IMR-90 (cell line): ENCODE measurements at regions not wholly inside any gene's neighbourhood (a gene's known extent, or its start where the extent isn't known, plus 50 kb on each side); places are given as distances from the start of the nearest gene placed in this dataset.

Experiments used
- ATAC-seq: fragments of 200-7000 bp; cut with Tn5 transposase; 2 replicates; pipeline ENCODE4 v1.9.1; 2020; ENCODE audit warnings: low read depth, mild to moderate bottlenecking, moderate library complexity
- BruUV-seq: library from RNA; stranded (reverse); fragments of 400-500 nt; replicated peaks from 2 replicates; lab custom pipeline; 2021; lab: Mats Ljungman, UMichigan
- CTCF ChIA-PET: fragments of 300-600 bp; formaldehyde crosslinking; extraction: SDS; loops from one replicate; lab custom pipeline; 2021; ENCODE audit warnings: antibody characterized with exemption; lab: Yijun Ruan, JAX
- POLR2A ChIA-PET: fragments of 300-600 bp; sonication (Branson Sonifier 250); formaldehyde crosslinking; loops from one replicate; lab custom pipeline; 2022; ENCODE audit warnings: antibody characterized with exemption; ENCODE audit not compliant: unreplicated experiment; lab: Charles Lee
- DNase-seq: peaks from one replicate; pipeline ENCODE4 v3.0.0; 2013
- H2AFZ ChIP-seq: replicated peaks from 2 replicates; pipeline ENCODE3; 2013; ENCODE audit warnings: low read length, mild to moderate bottlenecking; ENCODE audit not compliant: poor library complexity
- H2AK5ac ChIP-seq: 2 replicates; pipeline ENCODE4 v1.6.1; 2013; ENCODE audit warnings: low read depth, low read length, inconsistent platforms
- H2AK9ac ChIP-seq: replicated peaks from 2 replicates; pipeline ENCODE3; 2013; ENCODE audit warnings: mild to moderate bottlenecking, low read depth, low read length, moderate library complexity; ENCODE audit not compliant: poor library complexity
- H2BK120ac ChIP-seq: 2 replicates; pipeline ENCODE4 v1.6.1; 2013; ENCODE audit warnings: low read depth, low read length, inconsistent platforms
- H2BK15ac ChIP-seq: 3 replicates; pipeline ENCODE4 v1.6.1; 2013; ENCODE audit warnings: low read depth, low read length, inconsistent platforms
- H2BK20ac ChIP-seq: 2 replicates; pipeline ENCODE4 v1.6.1; 2013; ENCODE audit warnings: low read depth, mild to moderate bottlenecking, inconsistent platforms, low read length, moderate library complexity
- H2BK5ac ChIP-seq: 2 replicates; pipeline ENCODE4 v1.6.1; 2013; ENCODE audit warnings: mild to moderate bottlenecking, low read depth, low read length, inconsistent platforms; ENCODE audit not compliant: poor library complexity, severe bottlenecking
- H3K14ac ChIP-seq: replicated peaks from 2 replicates; pipeline ENCODE4 v1.6.1; 2013; ENCODE audit warnings: low read depth, low read length, inconsistent platforms
- H3K18ac ChIP-seq: 2 replicates; pipeline ENCODE4 v1.6.1; 2013; ENCODE audit warnings: low read depth, low read length, control low read depth
- H3K23ac ChIP-seq: 2 replicates; pipeline ENCODE4 v1.6.1; 2013; ENCODE audit warnings: low read depth, low read length, inconsistent platforms
- H3K27ac ChIP-seq: 2 replicates; pipeline ENCODE4 v1.5.1; 2013; ENCODE audit warnings: mild to moderate bottlenecking, control low read depth, low read length; ENCODE audit not compliant: insufficient read depth
- H3K27me3 ChIP-seq: 2 replicates; pipeline ENCODE4 v1.6.1; 2013; ENCODE audit warnings: low read length; ENCODE audit not compliant: control insufficient read depth, insufficient read depth
- H3K36me3 ChIP-seq: 2 replicates; pipeline ENCODE4 v1.6.1; 2013; ENCODE audit warnings: low read length, mixed read lengths; ENCODE audit not compliant: control insufficient read depth, insufficient read depth
- H3K4ac ChIP-seq: 2 replicates; pipeline ENCODE4 v1.6.1; 2013; ENCODE audit warnings: low read depth, low read length, inconsistent platforms
- H3K4me1 ChIP-seq: 2 replicates; pipeline ENCODE4 v1.6.1; 2013; ENCODE audit warnings: low read length, mixed read lengths; ENCODE audit not compliant: control insufficient read depth, insufficient read depth
- H3K4me2 ChIP-seq: 2 replicates; pipeline ENCODE4 v1.6.1; 2013; ENCODE audit warnings: low read depth, mild to moderate bottlenecking, control low read depth, low read length, moderate library complexity
- H3K4me3 ChIP-seq: 2 replicates; pipeline ENCODE4 v1.5.1; 2013; ENCODE audit warnings: low read depth, mild to moderate bottlenecking, control low read depth, low read length, moderate library complexity; ENCODE audit not compliant: insufficient read depth
- H3K56ac ChIP-seq: 2 replicates; pipeline ENCODE4 v1.6.1; 2013; ENCODE audit warnings: low read length, inconsistent platforms; ENCODE audit not compliant: insufficient read depth; ENCODE audit errors: extremely low read depth
- H3K79me1 ChIP-seq, 2 experiments: 2 replicates each; pipeline ENCODE4 v1.6.1; 2013; ENCODE audit warnings: low read length in 2 of 2, inconsistent platforms in 1 of 2, low read depth in 1 of 2
- H3K9ac ChIP-seq: 2 replicates; pipeline ENCODE4 v1.6.1; 2013; ENCODE audit warnings: low read depth, low read length, control low read depth
- H3K9me1 ChIP-seq: 2 replicates; pipeline ENCODE4 v1.6.1; 2013; ENCODE audit warnings: low read length, inconsistent platforms; ENCODE audit not compliant: insufficient read depth
- H3K9me3 ChIP-seq: 2 replicates; pipeline ENCODE4 v1.6.1; 2013; ENCODE audit warnings: low read length; ENCODE audit not compliant: control insufficient read depth, insufficient read depth
- H4K20me1 ChIP-seq: 2 replicates; pipeline ENCODE4 v1.6.1; 2013; ENCODE audit warnings: low read length, inconsistent platforms; ENCODE audit not compliant: insufficient read depth
- H4K5ac ChIP-seq: 2 replicates; pipeline ENCODE4 v1.6.1; 2013; ENCODE audit warnings: mild to moderate bottlenecking, low read depth, low read length, control low read depth
- H4K8ac ChIP-seq, 2 experiments: 2 replicates each; pipeline ENCODE4 v1.6.1; 2013; ENCODE audit warnings: low read depth in 2 of 2, low read length in 2 of 2, control low read depth in 1 of 2, inconsistent platforms in 1 of 2
- H4K91ac ChIP-seq: 2 replicates; pipeline ENCODE4 v1.6.1; 2013; ENCODE audit warnings: low read depth, low read length, inconsistent platforms; ENCODE audit not compliant: insufficient read depth
- BHLHE40 ChIP-seq: fragments of 150-350 bp; IDR thresholded peaks from 2 replicates; pipeline ENCODE4 v1.6.1; 2016; ENCODE audit warnings: mild to moderate bottlenecking, low read depth, low read length
- CEBPB ChIP-seq: IDR thresholded peaks from 2 replicates; pipeline ENCODE4 v1.6.1; 2012; ENCODE audit warnings: low read depth, low read length, improper control_type of control experiment
- CHD1 ChIP-seq: IDR thresholded peaks from 2 replicates; pipeline ENCODE4 v1.6.1; 2012; ENCODE audit warnings: low read depth, low read length, improper control_type of control experiment
- ELK1 ChIP-seq: fragments of 150-350 bp; IDR thresholded peaks from 2 replicates; pipeline ENCODE4 v1.6.1; 2016; ENCODE audit warnings: low read depth, mild to moderate bottlenecking, low read length, moderate library complexity, borderline replicate concordance
- FOS ChIP-seq: fragments of 150-350 bp; IDR thresholded peaks from 2 replicates; pipeline ENCODE4 v1.6.1; 2016; ENCODE audit warnings: low read depth, low read length
- MAFK ChIP-seq: IDR thresholded peaks from 2 replicates; pipeline ENCODE4 v1.6.1; 2012; ENCODE audit warnings: low read depth, low read length, improper control_type of control experiment
- MAZ ChIP-seq: IDR thresholded peaks from 2 replicates; pipeline ENCODE4 v1.6.1; 2012; ENCODE audit warnings: low read depth, mild to moderate bottlenecking, low read length, improper control_type of control experiment, moderate library complexity, borderline replicate concordance
- NFE2L2 ChIP-seq: fragments of 150-350 bp; IDR thresholded peaks from 2 replicates; pipeline ENCODE4 v1.6.1; 2016; ENCODE audit warnings: low read depth, mild to moderate bottlenecking, low read length
- POLR2A ChIP-seq: IDR thresholded peaks from 2 replicates; pipeline ENCODE4 v1.6.1; 2012; ENCODE audit warnings: mild to moderate bottlenecking, low read depth, low read length
- RAD21 ChIP-seq: IDR thresholded peaks from 2 replicates; pipeline ENCODE4 v1.6.1; 2012; ENCODE audit warnings: low read length, improper control_type of control experiment
- RCOR1 ChIP-seq: IDR thresholded peaks from 2 replicates; pipeline ENCODE4 v1.6.1; 2012; ENCODE audit warnings: mild to moderate bottlenecking, low read length, improper control_type of control experiment; ENCODE audit not compliant: insufficient replicate concordance
- RFX5 ChIP-seq: IDR thresholded peaks from 2 replicates; pipeline ENCODE4 v1.8.0; 2012; ENCODE audit warnings: low read depth, mild to moderate bottlenecking, low read length, moderate library complexity
- SMC3 ChIP-seq: fragments of 150-350 bp; IDR thresholded peaks from 2 replicates; pipeline ENCODE4 v1.6.1; 2016; ENCODE audit warnings: low read depth, mild to moderate bottlenecking, antibody characterized with exemption, low read length, moderate library complexity
- WGBS, 2 experiments: methylation state at CpG; one replicate each; pipeline versions ENCODE4 v1.1.5 to v1.1.7; 2013; ENCODE audit warnings: missing lambda C conversion rate in 2 of 2; ENCODE audit not compliant: insufficient read length in 1 of 2; ENCODE audit errors: extremely low coverage in 2 of 2; 5-methylcytosine and 5-hydroxymethylcytosine counted together
- dilution Hi-C: fragments of 300-500 bp; cut with HindIII; formaldehyde crosslinking; loops from one replicate; pipeline ENCODE4 v1.14.3; 2018; ENCODE audit warnings: low sequenced_read_pairs; ENCODE audit not compliant: unreplicated experiment
- in situ Hi-C: fragments of 300-500 bp; cut with MboI; formaldehyde crosslinking; loops from 3 replicates; pipeline ENCODE4 v1.14.3; 2019; ENCODE audit warnings: low sequenced_read_pairs, inconsistent platforms, mixed read lengths
- intact Hi-C: fragments of 100-400 bp; cut with micrococcal nuclease; formaldehyde crosslinking; loops from 2 replicates; pipeline ENCODE4 v1.10.0; 2022
- TF ChIP-seq, protein P1 (sequence below): fragments of 150-350 bp; IDR thresholded peaks from 2 replicates; pipeline ENCODE4 v1.6.1; 2017; ENCODE audit warnings: mild to moderate bottlenecking, antibody characterized with exemption, low read length, low read depth
- TF ChIP-seq, protein P2 (sequence below): conservative IDR thresholded peaks from 2 replicates; pipeline ENCODE4 v1.5.1; 2012; ENCODE audit warnings: mild to moderate bottlenecking, low read depth, low read length, improper control_type of control experiment

- no peak overlapping the region for H2BK5ac ChIP-seq
- no peaks in the 10 kb centered on the region for H4K20me1 ChIP-seq
- H3K9ac ChIP-seq: no peak overlapping the region
- no peak overlapping the region for H2BK20ac ChIP-seq
- ChIA-PET CTCF (interaction anchor here (0.6 kb wide), 1 partner anchor 669 kb away, joined by 5 read pairs; no protein-coding TSS in a partner anchor), POLR2A (no interaction called here)
- H2BK120ac ChIP-seq: no peak overlapping the region
- H3K56ac ChIP-seq: no peak overlapping the region
- H3K27ac ChIP-seq: no peak overlapping the region
- no peaks in the 10 kb centered on the region for H3K79me1 ChIP-seq
- BruUV-seq: no TSS peak
- no peaks in the 10 kb centered on the region for H3K4me1 ChIP-seq
- H3K4ac ChIP-seq: no peak overlapping the region
- ATAC-seq (no peak), DNase-seq (no peak)
- H3K4me3 ChIP-seq: no peak overlapping the region
- H4K5ac ChIP-seq: no peak overlapping the region
- dilution Hi-C loops (no loop called here), intact Hi-C loops (no loop called here), in situ Hi-C loops (no loop called here)
- H2BK15ac ChIP-seq: no peak overlapping the region
- no peak overlapping the region for H2AK5ac ChIP-seq
- 20% methylated on average over 1 of the region's 2 CpGs; no CpG with 5 or more reads in 1 of the 2 experiments for WGBS, 2 experiments
- H3K36me3 ChIP-seq: no peaks in the 10 kb centered on the region
- no peaks in the 10 kb centered on the region for H3K27me3 ChIP-seq
- no peak overlapping the region for H3K23ac ChIP-seq
- no peak overlapping the region for H3K14ac ChIP-seq
- H2AFZ ChIP-seq: no peak overlapping the region
- H3K9me1 ChIP-seq: no peaks in the 10 kb centered on the region
- H3K4me2 ChIP-seq: no peak overlapping the region
- no peak overlapping the region for H3K18ac ChIP-seq
- H3K9me3 ChIP-seq: no peaks in the 10 kb centered on the region
- no peak overlapping the region for H4K8ac ChIP-seq
- H4K91ac ChIP-seq: no peak overlapping the region
- H2AK9ac ChIP-seq: no peak overlapping the region
- TF ChIP-seq RAD21 (no peak), MAFK (no peak), FOS (no peak), RFX5 (no peak), CHD1 (no peak), RCOR1 (no peak), CEBPB (no peak), NFE2L2 (no peak), POLR2A (no peak), ELK1 (no peak), SMC3 (no peak), BHLHE40 (no peak), MAZ (no peak)
- TF ChIP-seq, protein P1, sequence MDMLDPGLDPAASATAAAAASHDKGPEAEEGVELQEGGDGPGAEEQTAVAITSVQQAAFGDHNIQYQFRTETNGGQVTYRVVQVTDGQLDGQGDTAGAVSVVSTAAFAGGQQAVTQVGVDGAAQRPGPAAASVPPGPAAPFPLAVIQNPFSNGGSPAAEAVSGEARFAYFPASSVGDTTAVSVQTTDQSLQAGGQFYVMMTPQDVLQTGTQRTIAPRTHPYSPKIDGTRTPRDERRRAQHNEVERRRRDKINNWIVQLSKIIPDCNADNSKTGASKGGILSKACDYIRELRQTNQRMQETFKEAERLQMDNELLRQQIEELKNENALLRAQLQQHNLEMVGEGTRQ: no peak
- TF ChIP-seq, protein P2, sequence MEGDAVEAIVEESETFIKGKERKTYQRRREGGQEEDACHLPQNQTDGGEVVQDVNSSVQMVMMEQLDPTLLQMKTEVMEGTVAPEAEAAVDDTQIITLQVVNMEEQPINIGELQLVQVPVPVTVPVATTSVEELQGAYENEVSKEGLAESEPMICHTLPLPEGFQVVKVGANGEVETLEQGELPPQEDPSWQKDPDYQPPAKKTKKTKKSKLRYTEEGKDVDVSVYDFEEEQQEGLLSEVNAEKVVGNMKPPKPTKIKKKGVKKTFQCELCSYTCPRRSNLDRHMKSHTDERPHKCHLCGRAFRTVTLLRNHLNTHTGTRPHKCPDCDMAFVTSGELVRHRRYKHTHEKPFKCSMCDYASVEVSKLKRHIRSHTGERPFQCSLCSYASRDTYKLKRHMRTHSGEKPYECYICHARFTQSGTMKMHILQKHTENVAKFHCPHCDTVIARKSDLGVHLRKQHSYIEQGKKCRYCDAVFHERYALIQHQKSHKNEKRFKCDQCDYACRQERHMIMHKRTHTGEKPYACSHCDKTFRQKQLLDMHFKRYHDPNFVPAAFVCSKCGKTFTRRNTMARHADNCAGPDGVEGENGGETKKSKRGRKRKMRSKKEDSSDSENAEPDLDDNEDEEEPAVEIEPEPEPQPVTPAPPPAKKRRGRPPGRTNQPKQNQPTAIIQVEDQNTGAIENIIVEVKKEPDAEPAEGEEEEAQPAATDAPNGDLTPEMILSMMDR: no peak
Observed at GRCh38 chr6:49025273-49026240, 437.5 kb downstream of the MMUT start.
